ENCODE measurements at regions not wholly inside any gene's neighbourhood (a gene's known extent, or its start where the extent isn't known, plus 50 kb on each side); places are given as distances from the start of the nearest gene placed in this dataset.

GRCh38 chr2:222071911-222072310, 226.9 kb downstream of the PAX3 start:
- no peak for DNase-seq (ENCODE audit: low read depth in 4 of 4, low spot score in 3 of 4)

GRCh38 chr2:222064286-222064685, 234.5 kb downstream of the PAX3 start:
- no peak for DNase-seq (ENCODE audit: low read depth in 4 of 4, low spot score in 3 of 4)

- DNase-seq (ENCODE audit: low read depth in 4 of 4, low spot score in 3 of 4) = no peak
These were observed 239.9 kb downstream of the PAX3 start for GRCh38 chr2:222058819-222059445.

- peak in 1 of 4 donors; percentile 2 for DNase-seq (ENCODE audit: low read depth in 4 of 4, low spot score in 3 of 4)
These were observed 241.3 kb downstream of the PAX3 start for GRCh38 chr2:222057347-222058073.

GRCh38 chr2:222055328-222055727, 243.5 kb downstream of the PAX3 start:
- no peak for DNase-seq (ENCODE audit: low read depth in 4 of 4, low spot score in 3 of 4)

- no peak for DNase-seq (ENCODE audit: low read depth in 4 of 4, low spot score in 3 of 4)
These were observed 244.0 kb downstream of the PAX3 start for GRCh38 chr2:222054813-222055212.

GRCh38 chr2:222052934-222053367, 245.8 kb downstream of the PAX3 start:
- DNase-seq (ENCODE audit: low read depth in 4 of 4, low spot score in 3 of 4) = no peak

GRCh38 chr2:222050981-222051380, 247.8 kb downstream of the PAX3 start:
- no peak for DNase-seq (ENCODE audit: low read depth in 4 of 4, low spot score in 3 of 4)

GRCh38 chr2:222049946-222050345, 248.9 kb downstream of the PAX3 start:
- no peak for DNase-seq (ENCODE audit: low read depth in 4 of 4, low spot score in 3 of 4)

GRCh38 chr2:222043897-222044296, 254.9 kb downstream of the PAX3 start:
- DNase-seq (ENCODE audit: low read depth in 4 of 4, low spot score in 3 of 4) = no peak

- no peak for DNase-seq (ENCODE audit: low read depth in 4 of 4, low spot score in 3 of 4)
These were observed 256.1 kb downstream of the PAX3 start for GRCh38 chr2:222042666-222043065.

GRCh38 chr2:222040333-222040732, 258.5 kb downstream of the PAX3 start:
- no peak for DNase-seq (ENCODE audit: low read depth in 4 of 4, low spot score in 3 of 4)

- DNase-seq (ENCODE audit: low read depth in 4 of 4, low spot score in 3 of 4) = no peak
These were observed 259.0 kb downstream of the PAX3 start for GRCh38 chr2:222039821-222040220.

GRCh38 chr2:222038067-222038802, 260.6 kb downstream of the PAX3 start:
- no peak for DNase-seq (ENCODE audit: low read depth in 4 of 4, low spot score in 3 of 4)

GRCh38 chr2:222037211-222037610, 261.6 kb downstream of the PAX3 start:
- DNase-seq (ENCODE audit: low read depth in 4 of 4, low spot score in 3 of 4) = no peak

GRCh38 chr2:222034058-222034457, 264.7 kb downstream of the PAX3 start:
- DNase-seq (ENCODE audit: low read depth in 4 of 4, low spot score in 3 of 4) = no peak

GRCh38 chr2:222033541-222033940, 265.3 kb downstream of the PAX3 start:
- no peak for DNase-seq (ENCODE audit: low read depth in 4 of 4, low spot score in 3 of 4)

GRCh38 chr2:222025881-222026271, 272.9 kb downstream of the PAX3 start:
- no peak for DNase-seq (ENCODE audit: low read depth in 4 of 4, low spot score in 3 of 4)

GRCh38 chr2:222024932-222025880, 273.6 kb downstream of the PAX3 start:
- DNase-seq (ENCODE audit: low read depth in 4 of 4, low spot score in 3 of 4) = peak in 3 of 4 donors; percentile 25 to 42 (median 34)

GRCh38 chr2:222017252-222017850, 281.4 kb downstream of the PAX3 start:
- DNase-seq (ENCODE audit: low read depth in 4 of 4, low spot score in 3 of 4) = no peak
